NCI-H345 (cell line): ENCODE measurements at regions not wholly inside any gene's neighbourhood (a gene's known extent, or its start where the extent isn't known, plus 50 kb on each side); places are given as distances from the start of the nearest gene placed in this dataset.
"Not testable (repeated sequence)": the region's sequence is repeated elsewhere in the genome, so short reads cannot be mapped to it uniquely, and the experiment has no call there.

ENCODE experiments used
- DNase-seq: peaks from one replicate; lab custom pipeline; 2025; lab: John Stamatoyannopoulos, UW

- DNase-seq, result no peak
Measured at GRCh38 chr1:164440232-164440631, 118.8 kb upstream of the PBX1 start.

- no peak for DNase-seq
Measured at GRCh38 chr1:164443166-164443565, 115.8 kb upstream of the PBX1 start.

GRCh38 chr1:164443836-164444235 lies 115.1 kb upstream of the PBX1 start:
- DNase-seq, result no peak

GRCh38 chr1:164446020-164446419 lies 113.0 kb upstream of the PBX1 start:
- DNase-seq, result no peak

GRCh38 chr1:164452549-164452948 lies 106.4 kb upstream of the PBX1 start:
- DNase-seq, result peak; percentile 82

- no peak for DNase-seq
Measured at GRCh38 chr1:164456272-164456671, 102.7 kb upstream of the PBX1 start.

- DNase-seq, result not testable (repeated sequence)
Measured at GRCh38 chr1:164459176-164459575, 99.8 kb upstream of the PBX1 start.

- no peak for DNase-seq
Measured at GRCh38 chr1:164466001-164466421, 93.0 kb upstream of the PBX1 start.

GRCh38 chr1:164466429-164466828 lies 92.6 kb upstream of the PBX1 start:
- no peak for DNase-seq

- no peak for DNase-seq
Measured at GRCh38 chr1:164470996-164471395, 88.0 kb upstream of the PBX1 start.

GRCh38 chr1:164472841-164473240 lies 86.1 kb upstream of the PBX1 start:
- DNase-seq, result no peak

GRCh38 chr1:164473544-164473943 lies 85.4 kb upstream of the PBX1 start:
- no peak for DNase-seq

GRCh38 chr1:164475834-164476233 lies 83.2 kb upstream of the PBX1 start:
- DNase-seq, result no peak

- no peak for DNase-seq
Measured at GRCh38 chr1:164477343-164477742, 81.6 kb upstream of the PBX1 start.

GRCh38 chr1:164479242-164479641 lies 79.7 kb upstream of the PBX1 start:
- no peak for DNase-seq

GRCh38 chr1:164480285-164480907 lies 78.6 kb upstream of the PBX1 start:
- no peak for DNase-seq

GRCh38 chr1:164495905-164496304 lies 63.1 kb upstream of the PBX1 start:
- no peak for DNase-seq

GRCh38 chr1:164498792-164499191 lies 60.2 kb upstream of the PBX1 start:
- DNase-seq, result no peak

- no peak for DNase-seq
Measured at GRCh38 chr1:164504749-164505148, 54.2 kb upstream of the PBX1 start.
